HG02970 (cell line): ENCODE measurements at regions not wholly inside any gene's neighbourhood (a gene's known extent, or its start where the extent isn't known, plus 50 kb on each side); places are given as distances from the start of the nearest gene placed in this dataset.

Experiments
- ATAC-seq: cut with Tn5 transposase; IDR thresholded peaks from one replicate; pipeline ENCODE4 v1.9.1; 2021; ENCODE audit warnings: mild to moderate bottlenecking, moderate library complexity, moderate number of reproducible peaks; ENCODE audit not compliant: unreplicated experiment, low FRiP score

DNA sequence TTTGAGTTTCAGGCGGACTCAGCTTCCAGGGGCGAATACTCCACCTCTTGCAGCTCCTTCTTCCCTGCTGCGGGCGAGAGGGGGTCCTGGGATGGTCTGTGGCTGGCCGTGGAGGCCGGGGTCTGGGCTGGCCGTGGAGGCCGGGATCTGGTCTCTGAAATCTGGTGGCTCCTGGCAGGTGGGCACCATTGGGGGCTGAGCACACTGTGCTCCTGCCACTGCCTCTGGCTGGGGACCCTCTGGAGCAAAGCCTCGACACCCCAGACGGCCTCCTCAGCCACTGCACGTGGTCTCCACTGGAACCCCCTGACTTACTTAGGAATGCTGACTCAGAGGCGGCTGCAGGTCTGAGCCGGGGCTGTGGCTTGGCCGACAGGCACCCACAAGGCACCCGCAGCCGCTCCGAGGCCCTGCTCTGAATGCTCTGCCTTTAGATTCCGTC, 100.1 kb upstream of the ALKAL2 start:
- ATAC-seq = no peak

- no peak for ATAC-seq
Measured at GRCh38 chr2:386406-387103, 98.7 kb upstream of the ALKAL2 start.

GRCh38 chr2:385785-386184, 97.9 kb upstream of the ALKAL2 start:
- no peak for ATAC-seq

DNA sequence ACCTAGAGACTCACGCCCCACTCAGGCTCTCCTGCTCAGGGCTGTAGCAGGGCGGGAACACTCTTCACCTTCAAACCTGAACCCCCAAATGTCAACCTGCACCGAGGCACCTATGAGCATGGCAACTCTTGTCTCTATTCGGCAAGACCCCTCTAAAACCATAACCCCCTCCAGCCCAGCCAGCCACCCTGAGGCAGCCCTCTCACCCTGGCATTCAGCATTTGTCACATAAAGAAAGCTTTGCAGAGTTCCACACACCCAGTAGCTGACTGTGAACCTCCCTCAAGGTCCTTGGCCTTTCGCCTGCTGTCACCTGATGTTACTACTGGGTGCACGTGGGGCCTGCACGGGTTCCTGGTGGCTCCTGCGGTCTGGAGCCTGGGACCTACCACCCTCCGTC, 97.2 kb upstream of the ALKAL2 start:
- no peak for ATAC-seq

- no peak for ATAC-seq
Measured at GRCh38 chr2:383888-384287, 96.0 kb upstream of the ALKAL2 start.

DNA sequence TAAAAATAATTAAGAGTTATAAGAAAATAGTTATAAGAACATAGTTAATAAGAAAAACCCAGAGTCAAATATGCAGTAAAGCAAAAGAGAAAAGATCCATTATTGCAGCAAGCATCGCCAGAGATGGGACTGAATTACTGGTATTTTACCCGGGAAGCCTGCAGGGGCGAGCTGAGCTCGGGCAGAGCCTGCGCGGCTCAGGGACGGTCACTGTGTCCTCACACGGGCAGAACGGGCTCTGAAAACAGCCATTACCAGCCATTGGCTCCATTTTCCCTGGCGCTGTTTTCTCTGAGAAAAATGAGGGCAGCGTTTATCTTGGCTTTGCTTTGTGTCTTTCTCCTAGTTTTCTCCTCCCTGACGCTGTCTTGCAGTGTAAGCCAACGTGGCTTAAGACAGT, 95.3 kb upstream of the ALKAL2 start:
- no peak for ATAC-seq

DNA sequence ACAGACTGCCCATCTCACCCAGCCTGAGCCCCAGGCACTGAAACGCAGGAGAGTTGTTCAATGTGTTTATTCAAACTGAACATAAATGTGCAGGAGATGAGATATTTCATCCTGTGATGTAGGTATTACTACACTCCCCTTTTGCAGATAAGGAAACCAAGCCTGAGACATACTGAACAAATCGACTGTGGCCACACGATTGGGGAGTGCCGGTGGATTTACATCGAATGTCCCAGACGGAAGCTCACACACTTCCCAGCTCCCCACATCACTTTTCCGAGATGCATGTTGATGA, 94.8 kb upstream of the ALKAL2 start:
- ATAC-seq = no peak

- ATAC-seq = no peak
Measured at GRCh38 chr2:381941-382727, 94.2 kb upstream of the ALKAL2 start.

GRCh38 chr2:381181-381580, 93.3 kb upstream of the ALKAL2 start:
- ATAC-seq = no peak

- no peak for ATAC-seq
Measured at GRCh38 chr2:380772-381171, 92.9 kb upstream of the ALKAL2 start.

GRCh38 chr2:380221-380620, 92.3 kb upstream of the ALKAL2 start:
- ATAC-seq = no peak

DNA sequence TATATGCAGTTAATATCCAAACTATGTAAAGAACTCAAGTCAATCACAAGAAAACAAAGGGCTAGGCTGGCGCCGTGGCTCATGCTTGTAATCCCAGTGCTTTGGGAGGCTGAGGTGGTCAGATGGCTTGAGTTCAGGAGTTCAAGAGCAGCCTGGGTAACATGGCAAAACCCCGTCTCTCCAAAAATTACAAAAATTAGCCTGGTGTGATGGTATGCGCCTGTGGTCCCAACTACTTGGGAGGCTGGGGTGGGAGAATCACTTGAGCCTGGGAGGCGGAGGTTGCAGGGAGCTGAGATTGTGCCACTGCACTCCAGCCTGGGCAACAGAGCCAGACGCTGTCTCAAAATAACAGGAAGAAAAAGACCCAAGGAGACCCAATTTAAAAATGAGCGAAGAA, 91.9 kb upstream of the ALKAL2 start:
- ATAC-seq = no peak

DNA sequence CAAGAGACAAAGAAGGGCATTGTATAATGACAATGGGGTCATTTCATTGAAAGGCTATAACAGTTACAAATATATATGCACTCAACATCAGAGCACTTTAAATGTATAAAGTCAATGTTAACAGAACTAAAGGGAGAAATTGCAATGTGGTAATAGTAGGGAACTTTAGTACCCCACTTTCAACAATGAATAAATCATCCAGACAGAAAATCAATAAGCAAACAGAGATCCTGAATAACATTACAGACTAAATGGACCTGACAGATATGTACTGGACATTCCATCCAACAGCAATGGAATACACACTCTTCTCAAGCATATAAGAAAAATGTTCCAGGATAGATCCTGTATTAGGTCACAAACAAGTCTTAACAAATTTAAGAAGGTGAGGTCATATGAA, 90.5 kb upstream of the ALKAL2 start:
- no peak for ATAC-seq

- ATAC-seq = no peak
Measured at GRCh38 chr2:377414-377813, 89.5 kb upstream of the ALKAL2 start.

DNA sequence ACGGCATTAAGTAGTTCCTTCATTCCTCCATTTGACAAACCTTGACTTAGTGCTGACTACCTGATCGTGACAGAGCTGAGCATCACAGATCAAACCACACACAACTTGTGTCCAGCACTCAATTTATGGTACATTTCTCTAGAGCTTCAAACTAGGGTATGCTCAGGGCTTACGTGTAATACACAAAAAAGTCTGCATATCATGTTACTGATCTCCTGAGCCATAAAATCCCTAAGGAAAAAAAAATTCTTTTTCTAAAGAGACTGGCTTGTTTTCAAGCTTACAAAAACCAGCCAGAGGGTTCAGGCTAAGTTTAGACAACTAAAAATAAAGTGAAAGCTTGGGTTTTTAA, 88.0 kb upstream of the ALKAL2 start:
- ATAC-seq = no peak

GRCh38 chr2:375270-375955, 87.5 kb upstream of the ALKAL2 start:
- no peak for ATAC-seq

GRCh38 chr2:368386-368785, 80.5 kb upstream of the ALKAL2 start:
- ATAC-seq = no peak

DNA sequence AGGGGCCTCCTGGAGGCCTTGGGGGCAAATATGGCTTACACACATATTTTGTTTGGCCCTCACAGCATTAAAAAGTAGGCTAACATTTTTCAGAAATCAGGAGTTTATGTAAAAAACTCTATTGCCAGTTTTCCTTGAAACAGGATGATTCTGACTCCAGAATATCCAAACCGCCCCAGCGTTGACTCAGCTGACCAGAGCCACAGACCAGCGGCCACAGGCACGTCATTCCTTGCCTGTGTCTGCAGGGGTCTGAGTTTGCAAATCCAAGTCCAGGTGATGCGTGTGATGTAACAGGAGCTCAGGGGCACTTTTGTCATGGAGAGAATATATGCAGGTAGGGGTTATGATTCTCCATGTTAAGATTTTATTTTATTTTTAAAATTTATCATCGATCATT, 79.4 kb upstream of the ALKAL2 start:
- no peak for ATAC-seq

DNA sequence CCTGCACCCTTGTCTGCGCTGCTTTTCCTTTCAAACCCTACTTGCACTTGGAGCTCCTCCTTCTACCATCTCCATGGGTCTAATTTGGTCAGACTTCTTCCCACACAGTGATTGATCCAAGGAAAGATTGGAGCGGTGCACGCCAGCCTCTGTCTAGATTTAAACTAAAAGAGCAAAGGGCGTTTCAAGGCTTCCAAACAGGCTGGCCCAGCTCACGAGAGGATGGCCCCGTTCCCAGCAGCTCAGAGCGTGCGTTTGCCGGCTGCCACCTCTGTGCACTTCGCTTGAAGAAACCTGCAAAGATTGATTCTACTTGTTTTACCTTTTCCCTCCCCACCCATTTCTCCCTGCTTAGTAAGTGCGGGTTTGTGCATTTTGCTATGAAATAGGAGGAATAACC, 78.8 kb upstream of the ALKAL2 start:
- ATAC-seq = no peak

GRCh38 chr2:365367-366275, 77.7 kb upstream of the ALKAL2 start:
- no peak for ATAC-seq
